ENCODE measurements at regions not wholly inside any gene's neighbourhood (a gene's known extent, or its start where the extent isn't known, plus 50 kb on each side); places are given as distances from the start of the nearest gene placed in this dataset.
A peak's percentile ranks its signal among the peaks of the same experiment; 100 is the strongest.

DNA sequence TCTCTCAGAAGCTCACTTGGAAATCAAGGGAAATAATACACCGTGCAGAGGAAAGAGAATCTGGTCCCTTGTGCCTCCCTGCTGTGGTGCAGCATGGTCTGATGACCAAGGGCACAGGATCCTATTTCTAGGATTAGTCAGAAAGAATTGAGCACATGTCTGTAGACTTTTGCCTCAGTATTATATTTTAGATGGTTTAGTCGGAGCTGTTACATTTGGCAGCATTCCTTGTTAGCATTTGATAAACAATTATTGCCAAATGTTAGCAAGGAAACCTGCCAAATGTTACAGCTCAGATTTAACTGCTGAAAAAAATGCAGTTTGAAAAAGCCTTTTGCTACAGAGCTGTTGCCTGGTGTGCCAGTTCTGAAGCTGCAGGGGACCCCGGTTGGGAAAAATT lies 183.5 kb upstream of the DPYD start:
- DNase-seq, result peak; percentile 7

- DNase-seq, result no peak
Observed at GRCh38 chr1:98103617-98104285, 182.9 kb upstream of the DPYD start.

DNA sequence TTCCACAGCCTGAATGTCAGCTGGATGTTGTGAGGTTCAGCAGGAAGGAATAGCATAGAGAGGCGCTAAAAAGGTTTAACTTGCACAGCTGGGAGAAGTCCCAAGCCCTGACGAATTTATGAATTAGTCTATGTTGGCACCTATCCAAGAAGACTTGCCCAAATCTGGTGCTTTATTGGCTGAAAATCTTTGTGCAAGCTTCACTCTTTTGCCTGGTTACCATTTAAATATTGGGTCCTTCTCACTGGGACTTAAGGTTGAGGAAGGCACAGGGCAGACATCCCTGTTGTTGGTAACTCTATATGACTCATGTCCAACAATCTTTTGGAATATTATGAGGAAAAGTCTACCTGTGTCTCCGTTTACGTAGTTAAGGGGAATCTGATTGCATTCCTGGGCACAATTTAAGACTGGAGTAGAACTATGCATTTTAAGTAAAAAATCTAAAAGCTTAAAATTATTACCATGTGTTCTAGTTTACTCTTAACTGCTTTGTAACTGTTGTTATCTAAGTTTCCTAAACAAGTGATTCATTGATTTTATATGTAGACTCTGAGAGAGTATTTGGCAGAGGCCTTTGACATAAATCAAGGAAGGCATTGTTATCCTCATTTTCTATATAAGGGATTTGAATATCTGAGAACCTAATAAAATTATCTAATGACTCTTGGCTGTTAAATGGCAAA lies 181.7 kb upstream of the DPYD start:
- DNase-seq, result no peak

DNA sequence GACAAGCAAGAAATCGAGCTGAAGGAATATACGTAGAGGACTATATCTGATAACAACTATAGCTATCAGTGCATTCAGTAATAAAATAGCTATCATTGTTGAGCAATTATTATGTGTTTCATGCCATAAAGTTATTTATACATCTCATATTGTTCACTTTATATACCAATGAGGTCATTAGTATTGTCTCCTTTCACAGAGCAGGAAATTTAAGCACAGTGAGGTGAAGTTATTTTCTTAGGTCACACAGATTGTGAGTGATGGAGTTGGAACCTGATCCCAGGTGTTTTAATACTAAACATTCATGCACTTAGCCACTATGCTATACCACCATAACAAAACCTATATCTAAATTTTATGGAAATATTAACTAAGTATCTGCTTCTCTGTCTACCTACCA lies 180.5 kb upstream of the DPYD start:
- DNase-seq, result no peak

GRCh38 chr1:98099501-98099900 lies 178.7 kb upstream of the DPYD start:
- DNase-seq, result no peak

DNA sequence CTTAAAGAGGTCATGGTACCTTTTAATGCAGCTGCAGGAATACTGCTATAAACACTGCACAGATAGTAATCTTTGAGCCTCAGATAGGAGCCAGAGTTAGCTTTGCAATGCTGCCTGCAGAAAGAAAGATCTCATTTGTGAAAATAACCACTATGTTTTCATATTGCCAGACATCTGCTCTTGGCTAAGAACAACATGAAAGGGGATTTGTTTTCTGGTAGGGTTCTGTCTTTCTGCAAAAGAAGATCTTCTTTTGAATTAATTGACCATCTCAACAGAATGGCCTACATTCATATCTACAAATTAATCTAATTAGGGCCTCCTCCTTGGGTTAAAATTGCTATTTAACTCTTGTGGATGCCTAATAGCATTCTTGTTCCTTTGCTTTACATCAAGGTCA lies 177.6 kb upstream of the DPYD start:
- DNase-seq, result no peak

DNA sequence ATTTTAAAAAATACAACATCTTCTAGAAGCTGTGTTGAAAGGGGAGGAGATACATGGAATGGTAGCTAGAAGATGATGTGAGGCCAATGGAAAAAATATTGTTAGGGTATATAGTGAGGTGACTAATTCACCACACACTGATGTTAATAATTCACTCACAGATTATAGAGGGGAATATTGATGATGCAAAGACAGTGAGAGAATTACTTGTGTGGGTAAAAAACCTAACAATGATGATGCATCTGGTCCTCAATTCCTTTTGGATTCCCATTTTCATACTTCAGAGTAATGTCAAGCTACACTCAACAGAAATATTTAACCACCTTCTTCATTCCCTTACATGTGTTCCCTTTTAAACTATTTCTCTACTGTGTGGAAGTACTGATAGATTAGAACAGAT lies 169.5 kb upstream of the DPYD start:
- no peak for DNase-seq

DNA sequence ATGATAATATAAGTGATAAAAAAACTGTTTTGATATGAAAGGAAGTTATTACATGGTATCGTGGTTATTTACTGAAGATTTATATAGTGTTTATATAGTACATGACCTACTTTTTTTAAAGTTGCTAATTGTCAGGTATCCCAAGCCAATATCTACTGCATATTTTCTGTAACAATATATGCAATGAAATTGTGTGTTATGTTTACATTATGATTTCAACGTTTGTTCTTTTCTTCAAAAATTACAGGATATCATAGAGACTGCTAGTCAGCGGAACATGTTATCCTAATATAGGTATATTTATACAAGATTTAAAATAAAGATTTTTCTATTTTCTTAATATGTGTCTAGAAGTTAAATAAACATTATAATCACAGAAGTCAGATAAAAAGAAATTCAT lies 167.5 kb upstream of the DPYD start:
- no peak for DNase-seq

DNA sequence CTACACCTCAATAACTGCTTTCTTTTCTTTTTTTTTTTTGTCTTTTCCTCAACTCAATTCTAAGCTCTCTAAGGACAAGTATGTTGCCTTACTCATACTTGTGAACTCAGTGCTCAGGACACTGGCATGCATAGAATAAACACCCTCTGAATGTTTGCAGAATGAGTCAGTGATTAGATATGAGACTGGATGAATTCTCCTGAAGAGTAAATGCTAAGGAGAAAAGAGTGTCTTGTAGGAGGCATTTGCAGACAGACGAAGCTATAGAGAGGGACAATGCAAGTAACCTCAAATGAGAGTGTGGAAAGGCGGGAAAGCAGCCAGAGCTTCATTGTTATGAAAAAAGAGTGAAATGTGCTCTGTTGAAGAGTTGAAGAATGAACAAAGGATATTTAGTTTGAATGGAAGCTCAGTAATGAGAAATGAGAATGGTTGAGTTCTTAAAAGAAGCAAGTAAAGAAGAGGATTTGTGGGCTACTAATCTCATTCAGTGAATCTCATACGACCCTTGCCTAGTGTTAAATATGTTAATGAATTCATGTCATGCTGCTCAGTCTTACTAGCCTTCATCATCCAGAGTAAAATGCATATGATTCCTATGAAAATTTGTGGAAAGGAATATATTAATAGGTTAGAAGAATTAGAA lies 166.1 kb upstream of the DPYD start:
- no peak for DNase-seq

DNA sequence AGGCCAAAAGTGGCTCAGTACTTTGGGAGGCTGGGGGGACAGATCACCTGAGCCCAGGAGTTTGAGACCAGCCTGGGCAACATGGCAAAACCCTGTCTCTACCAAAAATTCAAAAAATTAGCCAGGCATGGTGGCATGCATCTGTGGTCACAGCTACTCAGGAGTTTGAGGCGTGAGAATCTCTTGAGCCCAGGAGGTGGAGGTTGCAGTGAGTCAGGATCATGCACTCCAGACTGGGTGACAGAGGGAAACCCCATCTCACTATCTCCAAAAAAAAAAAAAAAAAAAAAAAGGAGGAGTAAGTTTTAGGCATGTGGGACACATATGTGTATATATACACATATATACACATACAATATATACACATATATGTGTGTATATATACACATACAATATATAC lies 165.3 kb upstream of the DPYD start:
- no peak for DNase-seq

DNA sequence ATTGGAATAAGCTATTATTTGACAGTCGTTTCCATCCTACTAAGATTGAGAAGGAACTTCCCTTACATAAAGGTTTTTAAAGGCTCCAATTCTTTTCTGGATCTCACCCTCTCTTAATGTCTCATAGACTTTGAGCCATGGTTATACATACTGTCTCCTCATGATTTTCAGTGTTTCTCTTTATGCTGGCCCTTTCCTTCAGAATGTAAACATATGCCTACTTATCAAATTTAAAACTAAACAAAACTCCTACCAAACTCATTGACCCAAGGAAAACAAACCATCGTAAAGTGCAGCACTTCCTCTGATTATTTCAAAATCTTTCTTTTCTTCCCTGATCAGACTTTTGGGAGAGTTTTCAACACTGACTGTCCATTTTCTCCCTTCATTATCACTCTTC lies 163.4 kb upstream of the DPYD start:
- DNase-seq, result no peak

DNA sequence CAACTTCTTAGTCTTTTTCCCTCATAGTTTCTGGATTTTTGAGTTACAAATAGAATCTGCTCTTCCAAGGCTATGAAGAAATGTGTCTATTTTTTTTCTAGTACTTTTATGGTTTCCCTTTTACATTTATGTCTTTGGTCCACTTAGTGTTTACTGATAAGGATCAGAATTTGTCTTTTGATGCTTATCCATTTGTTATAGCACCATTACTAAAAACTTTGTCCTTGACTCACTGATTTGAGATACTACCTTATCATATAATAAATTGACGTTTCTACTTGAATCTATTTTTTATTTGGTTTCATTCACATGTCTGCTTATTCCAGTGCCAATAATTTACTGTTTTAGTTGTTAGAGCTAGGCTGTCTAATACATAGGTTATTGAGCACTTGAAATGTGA lies 161.1 kb upstream of the DPYD start:
- no peak for DNase-seq

- no peak for DNase-seq
Observed at GRCh38 chr1:98078596-98078995, 157.8 kb upstream of the DPYD start.

DNA sequence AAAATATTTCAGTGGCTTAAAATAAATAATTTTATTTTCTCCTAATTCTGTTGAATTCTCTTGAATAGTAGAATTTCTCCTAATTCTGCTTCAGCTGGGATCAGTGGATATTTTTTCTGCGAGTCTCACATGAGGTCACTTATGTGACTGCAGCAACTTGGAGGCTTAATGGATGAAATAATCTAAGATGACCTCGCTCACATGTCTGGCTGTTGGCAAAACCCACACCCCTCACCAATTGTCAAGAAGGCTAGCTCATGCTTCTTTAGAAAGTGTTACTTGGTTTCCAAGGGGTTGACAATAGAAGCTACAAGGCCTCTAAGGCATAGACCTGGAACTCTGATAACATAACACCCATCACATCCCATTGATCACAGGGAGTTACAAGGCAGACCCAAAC lies 156.9 kb upstream of the DPYD start:
- DNase-seq, result no peak

DNA sequence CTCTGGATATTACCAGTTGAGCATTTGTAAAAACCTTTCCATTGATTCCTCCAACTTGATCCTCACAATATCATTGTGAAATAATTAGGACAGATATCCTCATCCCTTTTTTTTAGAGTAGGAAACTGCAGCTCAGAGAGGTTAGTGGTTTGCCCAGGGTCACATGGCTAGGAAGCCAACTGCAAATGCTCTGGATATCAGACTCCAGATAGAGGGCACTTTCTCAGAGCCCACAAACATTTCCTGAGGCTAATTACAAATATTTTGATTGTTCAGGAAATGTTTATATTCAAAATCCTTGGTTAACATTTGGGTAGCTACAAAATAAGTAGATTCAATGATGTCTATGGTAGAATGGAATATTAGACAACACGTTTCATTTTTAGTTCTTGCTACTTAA lies 154.8 kb upstream of the DPYD start:
- no peak for DNase-seq

DNA sequence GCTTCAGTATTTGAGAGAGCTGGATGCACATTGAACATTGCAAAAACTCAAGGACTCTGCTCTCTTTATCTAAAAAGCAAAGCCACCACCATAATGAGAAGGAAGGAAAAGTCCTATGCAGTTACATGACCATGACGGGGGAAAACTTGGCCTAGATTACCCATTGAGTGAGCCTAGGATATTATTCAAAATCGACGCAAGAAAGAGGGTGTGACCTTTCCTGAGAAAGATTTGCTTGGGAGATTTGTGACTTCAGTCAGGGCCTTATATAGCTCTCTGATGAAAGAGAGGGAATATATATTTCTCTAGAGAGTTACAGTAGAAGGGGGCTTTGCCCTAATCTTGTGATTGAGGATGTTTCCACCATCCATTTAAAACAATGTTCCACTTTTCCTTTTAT lies 153.0 kb upstream of the DPYD start:
- no peak for DNase-seq

GRCh38 chr1:98073106-98073505 lies 152.3 kb upstream of the DPYD start:
- no peak for DNase-seq

DNA sequence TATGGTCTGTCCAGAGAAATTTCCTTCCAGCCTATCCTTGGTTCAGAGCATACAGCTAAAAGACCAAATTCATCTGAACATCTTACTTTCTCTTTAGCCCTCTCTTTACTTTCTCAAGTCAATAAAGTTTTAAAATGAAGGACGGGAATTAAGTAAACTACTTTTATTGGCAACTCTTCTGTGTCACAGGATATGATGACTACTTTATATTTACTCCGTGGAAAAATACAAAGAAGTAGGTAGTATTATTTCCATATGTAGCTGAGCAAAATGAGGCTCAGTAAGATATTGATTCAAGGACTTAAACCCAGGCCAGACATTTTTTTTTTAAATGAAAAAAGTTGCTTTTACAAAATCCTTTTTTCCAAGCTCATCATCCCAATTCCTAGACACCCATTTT lies 151.2 kb upstream of the DPYD start:
- no peak for DNase-seq

- DNase-seq, result no peak
Observed at GRCh38 chr1:98068016-98068415, 147.2 kb upstream of the DPYD start.

- DNase-seq, result no peak
Observed at GRCh38 chr1:98066911-98067310, 146.1 kb upstream of the DPYD start.

- DNase-seq, result no peak
Observed at GRCh38 chr1:98059620-98060019, 138.8 kb upstream of the DPYD start.

GRCh38 chr1:98058676-98059075 lies 137.8 kb upstream of the DPYD start:
- DNase-seq, result no peak

- no peak for DNase-seq
Observed at GRCh38 chr1:98057236-98057910, 136.5 kb upstream of the DPYD start.

- no peak for DNase-seq
Observed at GRCh38 chr1:98056781-98057180, 135.9 kb upstream of the DPYD start.
